ENCODE measurements at regions not wholly inside any gene's neighbourhood (a gene's known extent, or its start where the extent isn't known, plus 50 kb on each side); places are given as distances from the start of the nearest gene placed in this dataset.

- no peaks in the 10 kb centered on the region for H3K36me3 Mint-ChIP-seq (ENCODE audit: low read depth)
- no peaks in the 10 kb centered on the region for H3K9me3 Mint-ChIP-seq
- no peak for DNase-seq
- ChIA-PET CTCF (no interaction called here), POLR2A (no interaction called here)
- no peaks in the 10 kb centered on the region for H3K4me1 Mint-ChIP-seq
- H3K27me3 Mint-ChIP-seq, result peaks cover 25% of the 10 kb centered on the region
- no peak overlapping the region for H3K4me3 Mint-ChIP-seq
- H3K27ac Mint-ChIP-seq, result no peak overlapping the region
Measured at GRCh38 chr17:73924114-73924908, 279.2 kb upstream of the RPL38 start.

DNA sequence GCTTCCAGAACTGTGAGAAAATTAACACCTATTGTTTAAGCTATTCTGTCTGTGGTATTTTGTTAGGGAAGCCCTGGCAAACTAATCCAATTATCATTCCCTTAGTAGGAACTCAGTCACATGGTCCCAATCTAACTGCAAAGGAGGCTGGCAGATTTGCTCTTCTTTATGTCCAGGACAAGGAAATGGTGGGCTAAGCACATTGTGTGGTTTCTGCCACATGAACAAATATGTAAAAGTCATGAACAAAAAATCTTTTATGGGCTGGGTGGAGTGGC lies 278.6 kb upstream of the RPL38 start:
- ChIA-PET CTCF (no interaction called here), POLR2A (no interaction called here)
- Mint-ChIP-seq H3K27ac (no peak overlapping the region), H3K4me3 (no peak overlapping the region), H3K27me3 (peaks cover 23% of the 10 kb centered on the region), H3K4me1 (no peaks in the 10 kb centered on the region), H3K36me3 (ENCODE audit: low read depth) (no peaks in the 10 kb centered on the region), H3K9me3 (no peaks in the 10 kb centered on the region)
- DNase-seq, result no peak

GRCh38 chr17:73929860-73930430 lies 273.5 kb upstream of the RPL38 start:
- peaks cover 12% of the 10 kb centered on the region for H3K27me3 Mint-ChIP-seq
- no peaks in the 10 kb centered on the region for H3K9me3 Mint-ChIP-seq
- no peaks in the 10 kb centered on the region for H3K4me1 Mint-ChIP-seq
- CTCF ChIA-PET, result no interaction called here
- no peak for DNase-seq
- no peaks in the 10 kb centered on the region for H3K36me3 Mint-ChIP-seq (ENCODE audit: low read depth)
- H3K27ac Mint-ChIP-seq, result no peak overlapping the region
- H3K4me3 Mint-ChIP-seq, result no peak overlapping the region
- POLR2A ChIA-PET, result no interaction called here

GRCh38 chr17:73932216-73932749 lies 271.2 kb upstream of the RPL38 start:
- Mint-ChIP-seq H3K9me3 (no peaks in the 10 kb centered on the region), H3K4me1 (no peaks in the 10 kb centered on the region), H3K4me3 (no peak overlapping the region), H3K27ac (no peak overlapping the region), H3K36me3 (ENCODE audit: low read depth) (no peaks in the 10 kb centered on the region), H3K27me3 (peaks cover 8% of the 10 kb centered on the region)
- POLR2A ChIA-PET, result no interaction called here
- DNase-seq, result no peak
- CTCF ChIA-PET, result no interaction called here

DNA sequence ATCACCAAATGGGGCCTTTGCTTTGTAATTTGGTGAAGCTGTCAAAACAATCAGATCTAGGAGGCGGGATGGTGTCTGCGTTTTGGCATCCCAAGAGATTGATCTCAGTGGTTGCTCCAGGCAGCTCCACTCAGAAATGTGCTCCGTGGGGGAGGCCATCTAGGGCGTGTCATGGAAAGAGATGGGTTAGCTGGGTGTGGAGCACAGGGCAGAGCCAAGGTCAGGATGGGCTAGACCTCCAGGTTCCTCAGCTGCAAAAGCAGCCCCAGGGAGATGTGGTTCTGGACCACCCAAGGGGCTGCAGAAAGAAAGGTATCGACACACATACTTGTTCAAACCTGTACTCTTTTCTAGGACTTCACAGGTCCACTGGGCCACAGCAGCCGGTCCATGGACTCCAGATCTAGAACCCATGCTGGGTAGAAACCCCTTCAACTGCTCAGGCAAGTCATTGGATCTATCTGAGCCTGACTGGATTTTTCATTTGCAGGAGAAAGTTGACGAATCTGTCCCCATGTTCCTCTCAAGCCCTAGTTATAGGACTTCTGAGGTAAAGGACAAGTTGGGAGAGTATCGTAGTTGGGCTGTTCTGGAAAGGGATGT lies 270.2 kb upstream of the RPL38 start:
- no peak for DNase-seq
- H3K27me3 Mint-ChIP-seq, result peaks cover 5% of the 10 kb centered on the region
- no peaks in the 10 kb centered on the region for H3K36me3 Mint-ChIP-seq (ENCODE audit: low read depth)
- H3K27ac Mint-ChIP-seq, result no peak overlapping the region
- ChIA-PET CTCF (no interaction called here), POLR2A (no interaction called here)
- H3K4me1 Mint-ChIP-seq, result no peaks in the 10 kb centered on the region
- no peak overlapping the region for H3K4me3 Mint-ChIP-seq
- no peaks in the 10 kb centered on the region for H3K9me3 Mint-ChIP-seq

DNA sequence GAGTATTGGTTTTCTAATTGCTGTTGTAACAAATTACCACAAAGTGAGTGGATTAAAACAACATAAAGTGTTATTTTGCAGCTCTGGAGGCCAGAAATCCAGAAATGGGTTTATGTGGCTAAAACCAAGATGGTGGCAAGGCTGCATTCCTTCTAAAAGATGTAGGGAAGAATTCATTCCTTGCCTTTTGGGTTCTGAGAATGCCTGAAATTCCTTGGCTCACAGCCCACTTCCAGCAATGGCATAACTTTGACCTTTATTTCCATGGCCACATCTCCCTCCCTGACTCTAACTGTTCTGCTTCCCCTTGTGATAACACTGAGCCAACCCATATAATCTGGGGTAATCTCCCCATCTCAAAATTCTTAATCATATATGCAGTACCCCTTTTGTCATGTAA lies 269.6 kb upstream of the RPL38 start:
- ChIA-PET CTCF (no interaction called here), POLR2A (no interaction called here)
- no peak overlapping the region for H3K4me3 Mint-ChIP-seq
- H3K27ac Mint-ChIP-seq, result no peak overlapping the region
- no peaks in the 10 kb centered on the region for H3K9me3 Mint-ChIP-seq
- H3K4me1 Mint-ChIP-seq, result no peaks in the 10 kb centered on the region
- H3K27me3 Mint-ChIP-seq, result peaks cover 3% of the 10 kb centered on the region
- no peak for DNase-seq
- no peaks in the 10 kb centered on the region for H3K36me3 Mint-ChIP-seq (ENCODE audit: low read depth)

GRCh38 chr17:73934696-73935095 lies 268.8 kb upstream of the RPL38 start:
- H3K9me3 Mint-ChIP-seq, result no peaks in the 10 kb centered on the region
- POLR2A ChIA-PET, result no interaction called here
- DNase-seq, result no peak
- no peak overlapping the region for H3K4me3 Mint-ChIP-seq
- H3K4me1 Mint-ChIP-seq, result no peaks in the 10 kb centered on the region
- H3K27ac Mint-ChIP-seq, result no peak overlapping the region
- H3K27me3 Mint-ChIP-seq, result peaks cover 5% of the 10 kb centered on the region
- CTCF ChIA-PET, result no interaction called here
- H3K36me3 Mint-ChIP-seq (ENCODE audit: low read depth), result no peaks in the 10 kb centered on the region

DNA sequence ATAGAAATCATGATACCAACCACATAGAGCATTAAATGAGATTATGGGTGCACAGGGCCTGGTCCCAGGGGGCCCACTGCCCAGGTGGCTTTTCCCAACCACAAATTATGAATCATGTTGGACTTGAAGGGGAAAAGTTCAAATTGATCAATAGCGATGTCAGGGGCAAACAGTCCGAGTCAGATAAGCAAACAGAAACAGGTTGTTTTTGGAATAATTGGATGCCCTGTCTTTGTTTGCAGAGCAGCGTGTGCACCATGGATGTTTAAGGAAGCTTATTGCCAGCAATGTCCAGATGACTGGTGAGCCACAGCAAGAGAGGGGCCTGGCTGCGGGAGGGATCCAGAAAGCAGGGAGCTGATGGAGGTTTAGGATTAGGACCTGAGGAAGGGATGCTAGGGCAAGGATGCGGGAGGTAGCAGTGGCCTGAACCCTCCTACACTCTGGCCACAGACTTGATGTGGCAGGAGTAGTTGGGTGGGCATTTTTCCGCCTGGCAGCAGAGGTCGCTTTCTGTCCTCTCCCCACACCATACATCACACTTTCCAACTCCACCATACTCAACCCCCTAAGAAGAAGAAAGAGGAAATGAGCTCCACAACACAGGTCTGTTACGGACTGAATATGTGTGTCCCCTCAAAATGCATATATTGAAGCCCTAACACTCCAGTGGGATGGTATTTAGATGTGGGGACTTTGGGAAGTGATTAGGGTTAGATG lies 266.4 kb upstream of the RPL38 start:
- Mint-ChIP-seq H3K4me1 (no peaks in the 10 kb centered on the region), H3K9me3 (no peaks in the 10 kb centered on the region), H3K36me3 (ENCODE audit: low read depth) (no peaks in the 10 kb centered on the region), H3K27ac (no peak overlapping the region), H3K4me3 (no peak overlapping the region), H3K27me3 (peaks cover 5% of the 10 kb centered on the region)
- no peak for DNase-seq
- ChIA-PET POLR2A (no interaction called here), CTCF (no interaction called here)

DNA sequence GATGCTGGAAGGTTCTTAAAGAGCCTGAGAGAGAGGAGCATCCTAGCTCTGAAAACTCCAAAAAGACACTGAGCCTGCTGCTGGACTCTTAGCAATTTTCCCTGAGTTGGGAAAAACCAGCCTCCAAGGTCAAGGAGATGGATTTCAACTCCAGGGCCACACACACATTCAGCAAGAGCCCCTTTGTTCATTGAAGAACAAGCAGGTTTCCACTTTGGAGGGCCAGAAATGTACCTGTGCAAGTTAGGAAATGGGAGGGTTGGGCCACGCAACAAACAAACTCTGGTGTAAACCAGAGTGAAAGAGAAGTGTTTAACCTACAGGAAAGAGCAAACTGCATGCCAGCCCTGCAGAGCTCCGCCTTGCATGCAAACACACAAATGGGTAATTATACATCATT lies 264.8 kb upstream of the RPL38 start:
- H3K27ac Mint-ChIP-seq, result no peak overlapping the region
- ChIA-PET CTCF (no interaction called here), POLR2A (no interaction called here)
- H3K9me3 Mint-ChIP-seq, result no peaks in the 10 kb centered on the region
- no peak for DNase-seq
- H3K27me3 Mint-ChIP-seq, result peaks cover 2% of the 10 kb centered on the region
- H3K4me3 Mint-ChIP-seq, result no peak overlapping the region
- no peaks in the 10 kb centered on the region for H3K4me1 Mint-ChIP-seq
- no peaks in the 10 kb centered on the region for H3K36me3 Mint-ChIP-seq (ENCODE audit: low read depth)

- no peaks in the 10 kb centered on the region for H3K36me3 Mint-ChIP-seq (ENCODE audit: low read depth)
- CTCF ChIA-PET, result no interaction called here
- H3K4me1 Mint-ChIP-seq, result no peaks in the 10 kb centered on the region
- H3K27ac Mint-ChIP-seq, result no peak overlapping the region
- H3K9me3 Mint-ChIP-seq, result no peaks in the 10 kb centered on the region
- DNase-seq, result no peak
- POLR2A ChIA-PET, result interaction anchor here (1.1 kb wide), 1 partner anchor 11 kb away, joined by 3 read pairs; no protein-coding TSS in a partner anchor
- H3K4me3 Mint-ChIP-seq, result no peak overlapping the region
- peaks cover 2% of the 10 kb centered on the region for H3K27me3 Mint-ChIP-seq
Measured at GRCh38 chr17:73939806-73940205, 263.7 kb upstream of the RPL38 start.

DNA sequence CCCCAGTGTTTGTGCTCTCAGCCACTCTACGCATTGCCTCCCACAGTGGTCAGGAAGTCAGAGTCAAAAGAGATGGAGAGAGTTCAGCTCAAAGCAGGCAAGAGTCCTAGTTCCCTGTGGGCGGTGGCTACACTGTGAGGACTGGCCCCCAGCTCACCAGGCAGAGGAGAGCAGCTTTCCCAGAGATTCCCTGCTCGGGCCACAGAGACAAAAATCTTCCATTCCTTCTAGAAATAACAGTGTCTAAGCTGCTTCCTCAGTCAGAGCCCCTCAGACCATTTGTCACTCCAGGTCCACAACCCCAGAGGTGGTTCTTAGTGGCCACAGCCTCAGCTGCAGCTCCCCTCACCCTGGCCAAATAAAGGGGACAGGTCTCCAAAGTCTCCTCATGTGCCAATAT lies 263.0 kb upstream of the RPL38 start:
- no peaks in the 10 kb centered on the region for H3K9me3 Mint-ChIP-seq
- H3K4me3 Mint-ChIP-seq, result no peak overlapping the region
- no peak for DNase-seq
- H3K36me3 Mint-ChIP-seq (ENCODE audit: low read depth), result no peaks in the 10 kb centered on the region
- no peak overlapping the region for H3K27ac Mint-ChIP-seq
- POLR2A ChIA-PET, result interaction anchor here (1.1 kb wide), 1 partner anchor 10 kb away, joined by 3 read pairs; no protein-coding TSS in a partner anchor
- CTCF ChIA-PET, result no interaction called here
- H3K4me1 Mint-ChIP-seq, result no peaks in the 10 kb centered on the region
- peaks cover 2% of the 10 kb centered on the region for H3K27me3 Mint-ChIP-seq

DNA sequence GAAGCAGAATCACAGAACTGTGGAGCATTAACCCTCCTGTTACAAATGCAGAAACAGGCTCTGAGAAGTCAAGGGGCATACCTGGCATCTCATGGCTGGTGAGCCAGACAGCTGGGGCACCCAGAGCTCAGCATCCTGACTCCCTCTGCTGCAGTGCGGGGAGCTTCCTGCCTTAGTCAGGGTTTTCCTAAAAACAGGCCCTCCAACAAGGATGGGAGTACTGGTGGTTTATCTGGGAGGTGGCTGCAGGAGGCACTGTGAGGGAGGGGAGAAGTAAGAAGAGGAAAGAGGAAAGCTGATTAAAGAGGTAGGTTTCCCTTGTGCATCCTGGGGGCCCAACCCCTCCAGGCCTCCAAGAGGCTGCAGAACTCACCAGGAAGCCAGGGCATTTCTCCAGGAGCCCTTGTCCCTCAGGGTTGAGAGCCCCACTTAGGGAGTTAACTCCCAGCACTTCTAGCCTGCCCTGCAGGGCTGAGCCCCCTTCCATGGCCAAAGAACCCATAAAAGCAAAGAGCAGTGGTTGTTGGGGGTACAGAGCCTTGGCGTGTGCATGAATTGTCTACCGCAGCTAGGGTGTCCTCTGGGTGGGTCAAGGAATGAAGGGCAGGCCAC lies 261.5 kb upstream of the RPL38 start:
- Mint-ChIP-seq H3K36me3 (ENCODE audit: low read depth) (no peaks in the 10 kb centered on the region), H3K27me3 (peaks cover 2% of the 10 kb centered on the region), H3K4me1 (no peaks in the 10 kb centered on the region), H3K27ac (no peak overlapping the region), H3K4me3 (no peak overlapping the region), H3K9me3 (no peaks in the 10 kb centered on the region)
- DNase-seq, result no peak
- ChIA-PET POLR2A (no interaction called here), CTCF (no interaction called here)

- H3K9me3 Mint-ChIP-seq, result no peaks in the 10 kb centered on the region
- H3K36me3 Mint-ChIP-seq (ENCODE audit: low read depth), result no peaks in the 10 kb centered on the region
- ChIA-PET CTCF (no interaction called here), POLR2A (no interaction called here)
- H3K4me1 Mint-ChIP-seq, result no peaks in the 10 kb centered on the region
- no peak overlapping the region for H3K27ac Mint-ChIP-seq
- DNase-seq, result no peak
- H3K27me3 Mint-ChIP-seq, result peaks cover 2% of the 10 kb centered on the region
- H3K4me3 Mint-ChIP-seq, result no peak overlapping the region
Measured at GRCh38 chr17:73942703-73943415, 260.6 kb upstream of the RPL38 start.
